Fibroblast of the aortic adventitia (primary cell): ENCODE measurements at regions not wholly inside any gene's neighbourhood (a gene's known extent, or its start where the extent isn't known, plus 50 kb on each side); places are given as distances from the start of the nearest gene placed in this dataset.

ENCODE experiments used
- DNase-seq: peaks from one replicate; pipeline ENCODE4 v3.0.0-alpha.2; 2010; ENCODE audit warnings: low read depth
- H3K4me3 ChIP-seq: 2 replicates; pipeline ENCODE4 v1.5.1; 2011; ENCODE audit warnings: low read depth, mild to moderate bottlenecking, control low read depth, low read length, moderate library complexity
- TF ChIP-seq, protein P1 (sequence below): IDR thresholded peaks from 2 replicates; pipeline ENCODE4 v1.5.1; 2011; ENCODE audit warnings: mild to moderate bottlenecking, low read length, control low read depth, inconsistent platforms; ENCODE audit not compliant: insufficient read depth

DNA sequence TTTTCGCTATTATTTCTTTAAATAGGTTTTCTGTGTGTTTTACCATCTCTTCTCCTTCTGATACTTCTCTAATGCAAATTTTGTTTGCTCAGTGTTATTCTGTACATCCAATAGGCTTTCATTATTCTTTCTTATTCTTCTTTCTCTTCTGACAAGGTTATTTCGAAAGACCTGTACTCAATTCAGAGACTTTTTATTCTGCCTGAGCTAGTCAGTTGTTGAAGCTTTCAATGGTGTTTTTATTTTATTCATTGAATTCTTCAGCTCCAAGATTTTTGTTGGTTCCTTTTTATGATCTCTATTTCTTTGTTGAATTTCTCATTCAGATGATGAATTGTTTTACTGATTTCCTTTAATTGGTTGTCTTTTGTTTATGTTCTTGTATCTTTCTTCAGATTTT is 706.2 kb downstream of the NR2F1-AS1 start:
- no peak overlapping the region for H3K4me3 ChIP-seq
- TF ChIP-seq, protein P1, sequence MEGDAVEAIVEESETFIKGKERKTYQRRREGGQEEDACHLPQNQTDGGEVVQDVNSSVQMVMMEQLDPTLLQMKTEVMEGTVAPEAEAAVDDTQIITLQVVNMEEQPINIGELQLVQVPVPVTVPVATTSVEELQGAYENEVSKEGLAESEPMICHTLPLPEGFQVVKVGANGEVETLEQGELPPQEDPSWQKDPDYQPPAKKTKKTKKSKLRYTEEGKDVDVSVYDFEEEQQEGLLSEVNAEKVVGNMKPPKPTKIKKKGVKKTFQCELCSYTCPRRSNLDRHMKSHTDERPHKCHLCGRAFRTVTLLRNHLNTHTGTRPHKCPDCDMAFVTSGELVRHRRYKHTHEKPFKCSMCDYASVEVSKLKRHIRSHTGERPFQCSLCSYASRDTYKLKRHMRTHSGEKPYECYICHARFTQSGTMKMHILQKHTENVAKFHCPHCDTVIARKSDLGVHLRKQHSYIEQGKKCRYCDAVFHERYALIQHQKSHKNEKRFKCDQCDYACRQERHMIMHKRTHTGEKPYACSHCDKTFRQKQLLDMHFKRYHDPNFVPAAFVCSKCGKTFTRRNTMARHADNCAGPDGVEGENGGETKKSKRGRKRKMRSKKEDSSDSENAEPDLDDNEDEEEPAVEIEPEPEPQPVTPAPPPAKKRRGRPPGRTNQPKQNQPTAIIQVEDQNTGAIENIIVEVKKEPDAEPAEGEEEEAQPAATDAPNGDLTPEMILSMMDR = no peak
- DNase-seq = no peak

DNA sequence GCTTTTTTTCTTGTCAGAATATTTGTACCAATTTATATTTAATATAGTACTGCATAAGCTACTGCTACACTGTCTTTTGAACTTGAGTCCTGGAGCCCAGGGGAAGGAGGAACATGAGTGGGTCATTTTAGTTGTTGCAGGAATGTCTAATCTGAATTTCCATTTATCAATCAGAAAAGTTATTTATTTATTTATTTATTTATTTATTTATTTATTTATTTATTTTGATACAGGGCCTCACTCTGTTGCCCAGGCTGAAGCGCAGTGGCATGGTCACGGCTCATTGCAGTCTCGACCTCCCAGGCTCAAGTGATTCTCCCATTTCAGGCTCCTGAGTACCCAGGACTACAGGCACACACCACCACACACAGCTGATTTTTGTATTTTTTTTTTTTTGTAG is 712.6 kb downstream of the NR2F1-AS1 start:
- TF ChIP-seq, protein P1 = no peak
- H3K4me3 ChIP-seq = no peak overlapping the region
- no peak for DNase-seq

DNA sequence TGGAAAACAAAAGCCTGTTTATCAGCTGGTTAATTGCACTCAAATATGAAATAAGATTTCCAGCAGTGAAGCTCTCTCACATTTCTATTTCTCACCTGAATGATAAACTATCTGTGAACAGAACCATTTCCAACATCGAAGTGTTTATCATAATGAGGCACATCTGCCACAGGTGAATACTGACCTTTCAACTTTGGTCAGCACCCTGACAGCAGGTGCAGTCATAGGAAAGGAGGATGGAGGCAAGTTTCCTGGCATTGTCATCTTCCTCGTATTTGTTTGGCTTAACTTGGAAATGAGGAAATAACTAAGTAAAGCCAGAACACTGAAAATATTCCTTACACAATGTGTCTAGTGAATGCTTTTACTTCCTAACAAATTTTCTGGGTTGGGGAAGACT is 716.4 kb downstream of the NR2F1-AS1 start:
- no peak overlapping the region for H3K4me3 ChIP-seq
- TF ChIP-seq, protein P1 = no peak
- no peak for DNase-seq

DNA sequence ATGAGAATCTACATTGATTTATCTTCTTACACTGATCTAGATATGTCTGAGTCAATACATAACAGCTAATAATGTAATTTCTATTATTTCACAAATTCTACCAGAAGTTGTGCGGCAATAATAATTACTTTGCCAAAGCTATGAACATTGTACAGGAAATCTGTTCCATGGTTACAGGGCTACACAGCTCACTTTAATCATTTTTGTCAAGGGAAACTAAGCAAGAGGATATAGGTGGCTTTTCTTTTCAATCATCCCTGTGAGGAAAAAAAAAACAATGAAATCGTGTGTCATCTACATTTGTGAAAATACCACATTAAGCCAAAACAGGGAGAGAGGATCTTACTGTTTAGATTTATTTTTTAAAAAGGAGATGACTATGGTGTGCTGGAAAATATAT is 717.4 kb downstream of the NR2F1-AS1 start:
- no peak overlapping the region for H3K4me3 ChIP-seq
- DNase-seq = no peak
- TF ChIP-seq, protein P1 = no peak

DNA sequence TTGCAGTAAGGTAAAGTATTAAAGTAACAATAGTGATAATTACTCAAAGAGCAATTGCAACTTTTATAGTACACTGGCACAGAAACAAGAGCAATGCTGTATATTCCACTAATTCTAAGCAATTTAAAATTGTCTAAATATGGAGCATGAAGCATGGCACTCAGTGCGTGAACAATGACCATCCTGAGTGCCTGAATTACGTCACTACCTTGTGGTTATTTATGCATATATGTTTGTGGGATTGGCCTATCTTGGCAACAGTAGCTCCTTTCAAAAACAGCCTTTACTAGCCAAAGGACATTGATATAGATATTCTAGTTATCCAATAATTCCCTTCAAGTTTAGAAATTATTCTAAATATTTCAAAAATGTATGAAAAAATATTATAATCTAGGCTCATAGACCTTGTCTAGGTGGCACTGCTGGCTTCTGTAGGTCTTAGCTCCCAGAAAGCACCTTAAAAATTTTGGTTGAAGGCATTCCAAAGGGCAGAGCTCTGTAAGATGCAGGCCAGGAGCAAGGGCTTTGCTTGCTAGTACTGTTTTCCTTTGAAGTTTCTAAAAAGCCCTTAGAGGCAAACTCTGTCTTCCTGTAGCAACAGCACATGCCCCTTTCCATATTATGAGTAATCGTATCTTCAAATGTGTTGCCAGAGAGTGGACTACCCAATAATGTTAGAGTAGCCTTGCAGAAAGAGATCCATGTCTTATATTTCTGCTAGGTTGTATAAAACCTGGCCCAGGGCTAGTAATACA is 719.3 kb downstream of the NR2F1-AS1 start:
- TF ChIP-seq, protein P1 = no peak
- no peak for DNase-seq
- no peak overlapping the region for H3K4me3 ChIP-seq

DNA sequence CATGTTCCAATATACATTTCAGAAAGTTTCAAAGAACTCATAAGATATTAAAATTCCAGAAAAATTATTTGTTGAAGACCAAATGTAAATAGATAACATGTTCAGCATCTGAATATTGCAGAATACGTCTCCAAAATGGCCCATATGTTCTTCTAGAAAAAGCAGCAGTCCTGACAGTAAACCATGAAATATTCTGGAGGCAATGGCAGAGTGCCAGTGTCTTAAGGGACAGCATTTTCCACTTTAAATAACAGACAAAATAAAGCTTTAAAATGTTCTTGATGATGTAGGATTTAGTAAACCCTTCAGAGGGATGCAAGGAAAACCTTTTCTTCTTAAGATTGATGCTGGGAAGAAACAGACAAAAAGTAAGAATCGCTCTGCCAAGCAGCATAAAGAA is 721.0 kb downstream of the NR2F1-AS1 start:
- H3K4me3 ChIP-seq = no peak overlapping the region
- TF ChIP-seq, protein P1 = no peak

DNA sequence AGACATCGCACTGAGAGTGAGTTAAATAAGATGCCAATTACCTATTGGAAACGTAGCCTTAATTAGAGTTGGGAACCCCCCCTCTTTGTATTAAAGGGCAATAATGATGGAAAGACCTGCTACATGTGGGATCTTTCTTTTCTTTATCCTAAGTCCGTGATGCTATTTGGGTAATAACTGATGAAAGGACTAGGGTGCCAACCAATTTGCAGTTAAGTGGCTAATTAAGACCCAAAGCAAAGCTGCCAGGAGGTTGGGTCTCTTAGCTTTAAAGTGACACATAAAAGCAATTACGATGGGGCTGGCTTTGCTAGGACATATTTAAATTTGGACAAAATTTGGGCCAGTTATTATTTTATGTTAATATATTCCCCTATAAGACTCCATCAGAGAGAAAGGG is 728.8 kb downstream of the NR2F1-AS1 start:
- DNase-seq = no peak
- TF ChIP-seq, protein P1 = no peak
- no peak overlapping the region for H3K4me3 ChIP-seq

More for the DNA sequence above, 721.0 kb downstream of the NR2F1-AS1 start:
- no peak for DNase-seq
